Right kidney (tissue), 1 donor: ENCODE measurements at regions not wholly inside any gene's neighbourhood (a gene's known extent, or its start where the extent isn't known, plus 50 kb on each side); places are given as distances from the start of the nearest gene placed in this dataset.

Experiments used
- DNase-seq: peaks from one replicate; pipeline ENCODE4 v3.0.0-alpha.2; 2016

DNA sequence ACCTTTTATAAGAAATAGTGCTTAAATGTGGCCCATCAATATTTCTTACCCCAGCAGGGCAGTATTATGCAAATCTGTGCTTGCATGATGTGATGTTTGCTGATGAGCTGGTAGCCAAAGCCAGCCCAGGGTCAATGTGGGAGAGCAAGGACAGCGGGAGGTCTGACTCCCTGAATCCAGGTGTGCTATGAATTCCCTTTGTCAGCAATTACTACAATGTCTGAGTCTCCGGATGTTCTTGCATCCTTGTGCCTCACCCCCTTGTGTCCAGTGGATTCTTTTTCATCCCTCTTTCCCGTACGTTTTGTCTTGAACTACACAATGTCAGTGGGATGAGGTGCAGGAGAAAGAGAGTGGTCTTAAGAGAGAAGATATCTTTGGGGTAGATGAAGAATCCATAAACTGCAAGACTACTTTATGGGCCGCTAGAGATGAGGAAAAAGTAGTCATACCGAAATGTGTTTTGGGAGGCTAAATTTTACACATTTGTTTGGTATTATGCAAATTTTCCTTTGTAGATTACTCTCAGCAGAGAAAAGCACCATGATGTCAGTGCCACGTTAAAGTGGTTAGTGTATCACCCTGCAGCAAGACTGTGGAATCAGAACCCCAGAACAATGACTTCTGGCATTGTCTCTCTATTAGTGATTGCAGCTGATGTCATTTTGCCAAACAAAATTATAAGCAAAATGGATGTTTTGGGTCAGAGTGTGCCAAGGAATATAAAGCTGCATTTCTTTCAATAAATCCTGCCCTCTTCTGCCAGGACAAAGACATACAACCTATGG, 53.5 kb upstream of the TSHZ3 start:
- DNase-seq, result no peak

DNA sequence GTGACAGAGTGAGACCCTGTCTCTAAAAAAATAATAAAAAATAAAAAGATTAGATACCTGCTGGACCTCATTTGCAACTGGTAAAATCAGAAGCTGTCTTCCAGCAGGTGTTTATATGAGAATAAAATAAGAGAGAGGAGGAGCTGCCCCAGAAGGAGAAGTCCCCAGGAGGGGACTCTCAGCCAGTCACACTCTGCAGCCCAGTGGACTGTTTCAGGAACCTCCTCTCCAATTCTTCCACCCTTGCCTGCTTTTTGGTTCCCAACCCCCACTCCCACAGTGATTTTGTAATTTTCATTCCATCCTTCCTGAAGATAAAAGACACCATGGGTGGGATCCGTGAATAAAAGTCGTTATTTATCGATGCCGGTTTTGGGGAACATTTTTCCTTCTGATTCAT, 56.9 kb upstream of the TSHZ3 start:
- DNase-seq, result no peak

- DNase-seq, result no peak
These were observed 59.4 kb upstream of the TSHZ3 start for GRCh38 chr19:31408460-31409124.

GRCh38 chr19:31413353-31413752, 64.1 kb upstream of the TSHZ3 start:
- no peak for DNase-seq

DNA sequence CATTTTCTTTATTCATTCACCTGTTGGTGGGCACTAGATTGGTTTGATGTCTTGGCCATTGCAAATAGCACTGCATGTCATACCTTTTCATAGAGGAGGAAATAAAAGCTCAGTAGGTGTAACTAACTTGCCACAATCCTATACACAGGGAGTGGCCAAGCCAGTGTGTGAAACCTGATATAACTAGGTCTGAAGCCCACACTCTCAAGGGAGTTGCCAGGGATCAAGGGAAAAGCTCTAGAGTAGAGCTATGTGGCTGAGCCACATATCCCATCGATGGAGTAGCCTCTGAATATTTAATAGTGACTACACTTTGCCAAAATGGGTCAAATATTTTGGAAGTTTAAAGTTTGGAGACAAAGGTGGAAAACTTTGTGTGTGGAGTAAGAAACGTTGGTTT, 66.1 kb upstream of the TSHZ3 start:
- no peak for DNase-seq

GRCh38 chr19:31416548-31416947, 67.3 kb upstream of the TSHZ3 start:
- DNase-seq, result no peak

DNA sequence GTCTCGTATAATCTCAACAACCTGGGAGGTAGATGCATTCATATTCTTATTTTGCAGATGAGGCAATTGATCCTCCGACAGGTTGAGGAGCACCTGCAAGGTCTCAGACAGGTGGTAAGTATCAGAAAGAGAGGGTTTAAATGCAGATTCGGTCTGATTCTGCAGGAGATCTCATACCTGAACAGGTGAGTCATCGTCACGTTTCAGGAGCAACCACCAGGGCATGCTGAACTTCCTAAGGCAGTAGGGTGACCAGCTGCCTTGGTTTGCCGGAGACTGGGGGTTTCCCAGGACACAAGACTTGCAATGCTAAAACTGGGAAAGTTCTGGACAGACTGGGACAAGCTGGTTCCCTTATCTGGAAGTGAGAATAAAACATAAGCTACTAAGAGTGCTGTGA, 68.8 kb upstream of the TSHZ3 start:
- DNase-seq, result no peak

GRCh38 chr19:31418692-31419430, 69.6 kb upstream of the TSHZ3 start:
- DNase-seq, result no peak

DNA sequence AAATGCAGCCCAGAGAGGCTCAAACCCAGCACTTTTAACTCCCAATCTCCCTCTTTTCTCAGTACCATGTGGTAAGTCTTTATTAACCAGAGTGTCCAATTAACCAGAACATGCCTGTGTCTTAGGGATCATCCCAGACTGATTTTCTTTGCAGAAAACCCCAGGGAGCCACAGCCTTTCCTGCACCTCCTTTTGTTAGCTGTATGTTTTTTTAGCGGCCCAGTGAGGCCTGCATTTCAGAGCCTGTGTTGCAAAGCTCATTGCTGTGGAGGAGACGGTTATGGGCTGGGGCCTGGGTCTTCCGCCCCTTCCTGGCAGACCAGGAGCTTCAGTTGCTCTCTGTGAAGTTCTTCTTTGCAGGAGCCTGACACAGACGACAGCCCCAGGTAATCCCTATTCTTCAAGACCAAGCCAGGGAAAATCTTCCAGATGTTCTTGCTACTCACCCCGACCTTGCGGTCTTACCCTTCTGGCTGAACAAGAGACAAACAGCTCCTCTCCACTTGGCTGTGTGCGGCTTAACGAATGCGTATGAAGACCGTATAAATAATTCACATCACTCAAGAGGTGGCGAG, 70.7 kb upstream of the TSHZ3 start:
- DNase-seq, result no peak

GRCh38 chr19:31421082-31421481, 71.8 kb upstream of the TSHZ3 start:
- DNase-seq, result no peak

- DNase-seq, result no peak
These were observed 72.6 kb upstream of the TSHZ3 start for GRCh38 chr19:31421856-31422255.

DNA sequence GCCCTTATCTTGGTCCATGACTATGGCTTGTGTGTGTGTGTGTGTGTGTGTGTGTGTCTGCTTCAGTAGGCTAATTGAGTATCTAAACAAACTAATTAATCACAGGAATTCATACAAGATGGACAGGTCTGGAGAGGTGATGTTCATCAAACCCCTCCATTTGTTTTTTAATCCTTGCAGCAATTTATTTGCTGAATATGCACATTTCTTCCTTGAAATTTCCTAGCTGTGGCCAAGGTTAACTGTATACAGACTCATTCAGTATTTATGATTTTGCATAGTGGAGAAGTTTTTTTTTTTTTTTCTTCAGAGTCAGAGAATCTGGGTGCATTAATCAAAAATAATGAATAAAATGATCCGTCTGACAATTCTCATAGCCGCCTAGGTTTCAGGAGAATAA, 74.7 kb upstream of the TSHZ3 start:
- no peak for DNase-seq

GRCh38 chr19:31424861-31425620, 75.8 kb upstream of the TSHZ3 start:
- DNase-seq, result peak; percentile 6

- DNase-seq, result no peak
These were observed 78.6 kb upstream of the TSHZ3 start for GRCh38 chr19:31427857-31428256.

DNA sequence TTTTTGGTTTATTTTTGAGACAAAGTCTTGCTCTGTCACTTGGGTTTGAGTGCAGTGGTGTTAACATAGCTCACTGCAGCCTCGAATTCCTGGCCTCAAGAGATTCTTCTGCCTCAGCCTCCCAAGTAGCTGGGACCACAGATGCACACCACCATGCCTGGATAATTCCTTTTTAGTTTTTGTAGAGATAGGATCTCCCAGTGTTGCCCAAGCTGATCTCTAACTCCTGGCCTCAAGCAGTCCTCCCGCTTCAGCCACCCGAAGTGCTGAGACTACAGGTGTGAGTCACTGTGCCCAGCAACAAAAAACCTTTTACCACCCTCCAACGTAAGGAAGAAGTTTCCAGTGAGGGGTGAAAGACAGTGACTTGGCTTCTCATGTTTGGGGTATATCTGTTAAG, 81.1 kb upstream of the TSHZ3 start:
- DNase-seq, result no peak

- DNase-seq, result no peak
These were observed 83.1 kb upstream of the TSHZ3 start for GRCh38 chr19:31432201-31432810.

DNA sequence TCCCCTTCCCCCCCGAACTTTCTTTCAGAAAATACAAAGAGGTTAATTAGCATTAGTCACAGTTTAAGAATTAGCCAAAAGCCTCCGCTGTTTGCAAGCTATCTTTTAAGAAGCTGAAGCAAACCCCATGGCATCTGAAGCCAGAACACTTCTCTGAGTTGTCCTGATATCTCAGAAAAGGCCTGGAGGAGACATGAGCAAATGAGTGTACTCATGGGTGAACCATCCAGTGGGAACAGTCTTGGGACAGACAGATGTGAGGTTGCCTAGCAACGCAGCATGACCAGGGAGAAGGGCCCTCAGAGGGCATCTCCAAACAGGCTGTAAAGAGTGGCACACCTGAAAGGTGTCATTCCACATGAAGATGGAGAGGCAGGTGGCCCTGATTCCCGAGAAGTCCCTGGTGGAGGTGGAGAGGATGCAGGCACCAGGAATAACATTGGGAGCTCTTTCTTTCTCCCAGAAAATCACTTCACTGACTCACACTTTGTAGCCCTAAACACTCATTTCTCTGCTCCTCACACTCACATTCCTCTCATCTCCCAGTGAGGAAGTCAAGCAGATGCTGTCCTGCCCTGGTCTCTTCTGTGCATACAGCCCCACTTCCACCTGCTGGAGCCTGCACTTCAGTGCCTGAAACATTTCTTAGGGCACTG, 87.0 kb upstream of the TSHZ3 start:
- no peak for DNase-seq

GRCh38 chr19:31438401-31439269, 89.4 kb upstream of the TSHZ3 start:
- no peak for DNase-seq

DNA sequence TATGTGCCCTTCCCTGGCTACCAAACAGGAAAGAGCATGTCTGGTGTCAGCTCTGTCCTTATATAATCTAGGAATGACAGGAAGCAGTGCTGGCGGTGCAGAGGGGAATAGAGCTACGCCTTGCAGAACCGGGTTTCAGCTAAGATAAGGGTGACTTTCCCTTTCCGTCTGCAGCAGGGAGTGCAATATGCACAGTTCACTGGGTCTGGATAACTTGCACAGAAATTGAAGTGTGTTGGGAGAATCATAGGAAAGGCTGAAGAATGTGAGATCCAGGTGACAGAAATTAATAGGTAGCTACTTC, 90.0 kb upstream of the TSHZ3 start:
- DNase-seq, result no peak

- peak; percentile 4 for DNase-seq
These were observed 95.7 kb upstream of the TSHZ3 start for GRCh38 chr19:31444931-31445330.

- DNase-seq, result no peak
These were observed 96.2 kb upstream of the TSHZ3 start for GRCh38 chr19:31445406-31445805.
